Psoas muscle (tissue), 7 donors: ENCODE measurements at regions not wholly inside any gene's neighbourhood (a gene's known extent, or its start where the extent isn't known, plus 50 kb on each side); places are given as distances from the start of the nearest gene placed in this dataset.

Source experiments
- ATAC-seq, 4 donors: fragments of 200-7000 bp; cut with Tn5 transposase; one replicate each; pipeline ENCODE4 v1.9.1; 2020; ENCODE audit warnings: moderate library complexity in 3 of 4, mild to moderate bottlenecking in 2 of 4
- DNase-seq, 2 donors: peaks; one replicate each; pipeline ENCODE4 v3.0.0-alpha.2; 2020
- H3K27ac ChIP-seq: fragments of 200-600 bp; one replicate; pipeline ENCODE4 v1.8.0; 2022
- H3K27me3 ChIP-seq, 3 donors: fragments of 200-600 bp in 1 of 3; one replicate each; pipeline versions ENCODE4 v1.6.1 to v1.8.0; 2013 to 2022; ENCODE audit warnings: low read length in 2 of 3, mild to moderate bottlenecking in 2 of 3, moderate library complexity in 1 of 3; ENCODE audit not compliant: insufficient read depth in 3 of 3
- H3K36me3 ChIP-seq, 2 donors: fragments of 200-600 bp in 1 of 2; one replicate each; pipeline versions ENCODE4 v1.6.1 to v1.8.0; 2013 to 2022; ENCODE audit warnings: low read depth in 1 of 2, mild to moderate bottlenecking in 1 of 2, moderate library complexity in 1 of 2; ENCODE audit not compliant: insufficient read depth in 1 of 2
- H3K4me1 ChIP-seq: fragments of 200-600 bp; one replicate; pipeline ENCODE4 v1.8.0; 2022
- H3K4me3 ChIP-seq: fragments of 200-600 bp; one replicate; pipeline ENCODE4 v1.8.0; 2022; ENCODE audit warnings: mild to moderate bottlenecking
- H3K9me3 ChIP-seq: fragments of 200-600 bp; one replicate; pipeline ENCODE4 v1.8.0; 2022
- CTCF ChIP-seq: fragments of 200-600 bp; IDR thresholded peaks from one replicate; pipeline ENCODE4 v1.8.0; 2022; ENCODE audit warnings: antibody characterized with exemption
- WGBS, 3 donors: extraction: QIAGEN DNeasy Blood & Tissue Kit; methylation state at CpG; one replicate each; pipeline versions ENCODE4 v1.1.6 to v1.1.7; 2013; 5-methylcytosine and 5-hydroxymethylcytosine counted together
- intact Hi-C, 2 donors: fragments of 100-400 bp; cut with DNase I; formaldehyde crosslinking; loops; one replicate each; pipeline versions ENCODE4 v1.11.0 to v1.14.2; 2022
- donor health status: healthy with polysubstance abuse.
- donor health status: DM: no; HTN: no; CAD: no; lungs with moderate emphysema.
- donor health status: Bipolar disorder and iron deficiency.
- donor health status: healthy.
- donor health status: DM: yes; HTN: yes; CAD: no.
- donor health status: DM: no; HTN: no; CAD: no.
- donor health status: DM: yes; HTN: yes; CAD: no.

- peak overlapping the region; percentile 52 for H3K27ac ChIP-seq
- H3K4me1 ChIP-seq = peaks cover 7% of the 10 kb centered on the region
- no peak overlapping the region for H3K4me3 ChIP-seq
- DNase-seq (no peak), ATAC-seq (no peak)
- no peaks in the 10 kb centered on the region for H3K36me3 ChIP-seq
- no peaks in the 10 kb centered on the region for H3K9me3 ChIP-seq
- intact Hi-C loops = no loop called here
- 85 to 90% (median 89%) methylated on average over 7 of the region's 7 CpGs for WGBS, 3 donors
- no peaks in the 10 kb centered on the region for H3K27me3 ChIP-seq
- TF ChIP-seq CTCF = no peak
These were observed 68.4 kb upstream of the NR3C1 start for GRCh38 chr5:143471666-143472464.

GRCh38 chr5:143471041-143471509 is 67.6 kb upstream of the NR3C1 start:
- H3K27ac ChIP-seq = peak overlapping the region; percentile 52
- no peaks in the 10 kb centered on the region for H3K27me3 ChIP-seq
- H3K4me1 ChIP-seq = peaks cover 7% of the 10 kb centered on the region
- WGBS, 3 donors = 59 to 84% (median 77%) methylated on average over 1 of the region's 1 CpG
- intact Hi-C loops = no loop called here
- H3K9me3 ChIP-seq = no peaks in the 10 kb centered on the region
- H3K4me3 ChIP-seq = no peak overlapping the region
- DNase-seq = no peak
- ATAC-seq = peak in 3 of 4 donors; percentile 49 to 96 (median 89)
- no peaks in the 10 kb centered on the region for H3K36me3 ChIP-seq
- TF ChIP-seq CTCF = no peak

GRCh38 chr5:143470120-143470519 is 66.6 kb upstream of the NR3C1 start:
- H3K36me3 ChIP-seq = no peaks in the 10 kb centered on the region
- no peak for DNase-seq
- WGBS, 3 donors = 66 to 89% (median 86%) methylated on average over 1 of the region's 1 CpG
- no peak overlapping the region for H3K4me3 ChIP-seq
- intact Hi-C loops = no loop called here
- H3K4me1 ChIP-seq = peaks cover 7% of the 10 kb centered on the region
- H3K9me3 ChIP-seq = no peaks in the 10 kb centered on the region
- no peak for TF ChIP-seq CTCF
- no peaks in the 10 kb centered on the region for H3K27me3 ChIP-seq
- no peak overlapping the region for H3K27ac ChIP-seq
- no peak for ATAC-seq

- no peaks in the 10 kb centered on the region for H3K27me3 ChIP-seq
- ATAC-seq = no peak
These were observed 65.6 kb upstream of the NR3C1 start for GRCh38 chr5:143469125-143469524.

More at GRCh38 chr5:143469125-143469524, 65.6 kb upstream of the NR3C1 start:
- DNase-seq = no peak
- peaks cover 7% of the 10 kb centered on the region for H3K4me1 ChIP-seq
- intact Hi-C loops = no loop called here
- no peaks in the 10 kb centered on the region for H3K9me3 ChIP-seq
- TF ChIP-seq CTCF = no peak
- no peak overlapping the region for H3K4me3 ChIP-seq
- WGBS, 3 donors = 92 to 96% (median 94%) methylated on average over 2 of the region's 2 CpGs
- H3K36me3 ChIP-seq = no peaks in the 10 kb centered on the region
- H3K27ac ChIP-seq = no peak overlapping the region
